HUES64 (cell line): ENCODE measurements at regions not wholly inside any gene's neighbourhood (a gene's known extent, or its start where the extent isn't known, plus 50 kb on each side); places are given as distances from the start of the nearest gene placed in this dataset.
"Not testable (repeated sequence)": the region's sequence is repeated elsewhere in the genome, so short reads cannot be mapped to it uniquely, and the experiment has no call there.

Source experiments
- H3K27ac ChIP-seq: 2 replicates; pipeline ENCODE4 v1.7.0; 2013; ENCODE audit warnings: low read depth, low read length, inconsistent platforms
- H3K27me3 ChIP-seq: 2 replicates; pipeline ENCODE4 v1.6.1; 2013; ENCODE audit warnings: mild to moderate bottlenecking, low read length; ENCODE audit not compliant: insufficient read depth
- H3K36me3 ChIP-seq: 2 replicates; pipeline ENCODE4 v1.6.1; 2013; ENCODE audit warnings: mild to moderate bottlenecking, low read length; ENCODE audit not compliant: insufficient read depth
- H3K4me1 ChIP-seq: 2 replicates; pipeline ENCODE4 v1.6.1; 2013; ENCODE audit warnings: mild to moderate bottlenecking, low read length, moderate library complexity; ENCODE audit not compliant: insufficient read depth
- H3K4me3 ChIP-seq: 2 replicates; pipeline ENCODE4 v1.5.1; 2013; ENCODE audit warnings: mild to moderate bottlenecking, low read length, moderate library complexity
- H3K9ac ChIP-seq: 2 replicates; pipeline ENCODE4 v1.6.1; 2013; ENCODE audit warnings: mild to moderate bottlenecking, low read depth, low read length
- H3K9me3 ChIP-seq: 2 replicates; pipeline ENCODE4 v1.6.1; 2013; ENCODE audit warnings: low read depth, low read length; ENCODE audit not compliant: insufficient read depth
- WGBS: fragments of 150-250, 120-280 bp; methylation state at CpG from one replicate; pipeline ENCODE4 v1.1.7; 2013; ENCODE audit warnings: missing lambda C conversion rate; 5-methylcytosine and 5-hydroxymethylcytosine counted together

- H3K9ac ChIP-seq = no peak overlapping the region
- H3K27ac ChIP-seq = no peak overlapping the region
- H3K4me3 ChIP-seq = no peak overlapping the region
- H3K9me3 ChIP-seq = 0 out of 2 replicates have a peak, but pooled peaks cover 2% of the 10 kb centered on the region
- H3K36me3 ChIP-seq = no peaks in the 10 kb centered on the region
- H3K4me1 ChIP-seq = no peaks in the 10 kb centered on the region
- H3K27me3 ChIP-seq = no peaks in the 10 kb centered on the region
Measured at GRCh38 chr16:5200123-5200522, 102.5 kb upstream of the EEF2KMT start.

DNA sequence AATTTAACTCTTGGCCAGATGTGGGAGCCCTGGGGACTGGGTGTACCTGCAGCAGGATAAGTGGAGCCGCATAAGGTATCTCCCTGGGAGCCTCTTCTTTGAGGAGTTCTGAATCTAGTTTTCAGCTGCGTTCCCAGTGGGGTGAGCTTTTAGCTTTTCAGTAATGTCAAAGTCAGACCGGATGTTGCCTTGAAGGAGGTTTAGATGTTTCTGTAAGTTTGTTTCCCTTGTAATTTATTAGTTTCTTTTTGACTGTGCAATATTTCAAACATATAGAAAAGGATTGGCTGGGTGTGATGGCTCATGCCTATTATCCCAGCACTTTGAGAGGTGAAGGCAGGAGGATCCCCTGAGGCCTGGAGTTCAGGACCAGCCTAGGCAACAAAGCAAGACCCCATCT lies 98.6 kb upstream of the EEF2KMT start:
- no peak overlapping the region for H3K27ac ChIP-seq
- no peaks in the 10 kb centered on the region for H3K4me1 ChIP-seq
- H3K27me3 ChIP-seq = no peaks in the 10 kb centered on the region
- 89% methylated on average over 3 of the region's 3 CpGs for WGBS
- no peak overlapping the region for H3K9ac ChIP-seq
- H3K36me3 ChIP-seq = no peaks in the 10 kb centered on the region
- H3K9me3 ChIP-seq = no peaks in the 10 kb centered on the region
- H3K4me3 ChIP-seq = no peak overlapping the region

- 89% methylated on average over 10 of the region's 11 CpGs for WGBS
Measured at GRCh38 chr16:5193861-5194260, 96.3 kb upstream of the EEF2KMT start.

GRCh38 chr16:5188989-5189352 lies 91.4 kb upstream of the EEF2KMT start:
- no peak overlapping the region for H3K4me3 ChIP-seq
- H3K27ac ChIP-seq = 0 out of 2 replicates have a peak overlapping the region, but pooled peaks have one; percentile 19
- 88% methylated on average over 1 of the region's 1 CpG for WGBS

More at GRCh38 chr16:5193861-5194260, 96.3 kb upstream of the EEF2KMT start:
- Histone ChIP-seq H3K36me3 (no peaks in the 10 kb centered on the region), H3K9ac (no peak overlapping the region), H3K4me3 (no peak overlapping the region), H3K4me1 (peaks cover 5% of the 10 kb centered on the region), H3K9me3 (no peaks in the 10 kb centered on the region), H3K27ac (no peak overlapping the region), H3K27me3 (no peaks in the 10 kb centered on the region)

DNA sequence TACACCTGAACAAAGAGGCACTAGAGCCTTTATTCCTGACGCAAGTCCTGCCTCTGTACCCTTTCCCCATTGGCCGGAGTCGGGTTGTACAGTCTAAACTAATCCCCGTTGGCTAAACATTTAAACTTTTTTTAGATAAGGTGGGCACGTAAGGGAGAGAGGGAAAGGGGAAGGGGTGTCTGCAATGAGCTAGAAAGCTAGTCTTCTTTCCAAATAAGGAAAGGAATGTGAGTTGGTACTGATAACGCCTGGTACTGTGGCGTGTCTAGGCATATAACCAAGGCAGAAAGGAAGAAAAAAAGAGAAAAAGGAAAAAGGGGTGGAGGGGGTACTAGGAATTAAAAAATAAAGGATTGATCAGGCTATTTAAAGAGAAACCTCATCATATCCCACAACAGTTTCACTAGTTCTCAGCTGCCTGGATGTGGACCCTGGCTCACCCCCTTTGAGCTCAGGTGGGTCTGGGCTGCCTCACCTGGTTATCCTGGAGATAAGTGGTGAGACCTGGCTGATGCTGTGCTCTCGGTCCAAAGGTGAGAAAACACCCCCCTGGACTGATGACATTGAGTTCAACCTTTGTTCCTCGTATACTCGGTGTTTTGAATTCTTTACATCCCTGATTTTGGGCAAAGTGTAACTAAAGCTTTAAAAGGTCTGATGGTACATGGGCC lies 90.9 kb upstream of the EEF2KMT start:
- Histone ChIP-seq H3K9ac (no peak overlapping the region; the same call in 1 of the 2 replicates), H3K9me3 (no peaks in the 10 kb centered on the region), H3K27ac (0 out of 2 replicates have a peak overlapping the region, but pooled peaks have one; percentile 19), H3K36me3 (no peaks in the 10 kb centered on the region), H3K27me3 (no peaks in the 10 kb centered on the region), H3K4me1 (peaks cover 10% of the 10 kb centered on the region), H3K4me3 (no peak overlapping the region)
- 75% methylated on average over 10 of the region's 10 CpGs for WGBS

More at GRCh38 chr16:5188989-5189352, 91.4 kb upstream of the EEF2KMT start:
- peaks cover 10% of the 10 kb centered on the region for H3K4me1 ChIP-seq
- no peaks in the 10 kb centered on the region for H3K9me3 ChIP-seq
- no peaks in the 10 kb centered on the region for H3K27me3 ChIP-seq
- H3K36me3 ChIP-seq = no peaks in the 10 kb centered on the region
- no peak overlapping the region for H3K9ac ChIP-seq

- H3K36me3 ChIP-seq = no peaks in the 10 kb centered on the region
- peaks cover 10% of the 10 kb centered on the region for H3K4me1 ChIP-seq
- no peaks in the 10 kb centered on the region for H3K9me3 ChIP-seq
- H3K9ac ChIP-seq = no peak overlapping the region
- no peak overlapping the region for H3K4me3 ChIP-seq
- 96% methylated on average over 14 of the region's 14 CpGs for WGBS
- no peaks in the 10 kb centered on the region for H3K27me3 ChIP-seq
- no peak overlapping the region for H3K27ac ChIP-seq
Measured at GRCh38 chr16:5187402-5187952, 89.9 kb upstream of the EEF2KMT start.

GRCh38 chr16:5186381-5186903 lies 88.8 kb upstream of the EEF2KMT start:
- 97% methylated on average over 34 of the region's 34 CpGs for WGBS
- peaks cover 10% of the 10 kb centered on the region for H3K4me1 ChIP-seq

GRCh38 chr16:5176505-5176904 lies 78.9 kb upstream of the EEF2KMT start:
- H3K9me3 ChIP-seq = 0 out of 2 replicates have a peak, but pooled peaks cover 3% of the 10 kb centered on the region
- H3K4me3 ChIP-seq = no peak overlapping the region
- no peaks in the 10 kb centered on the region for H3K36me3 ChIP-seq
- 43% methylated on average over 4 of the region's 4 CpGs for WGBS
- no peak overlapping the region for H3K9ac ChIP-seq
- H3K4me1 ChIP-seq = no peaks in the 10 kb centered on the region
- no peak overlapping the region for H3K27ac ChIP-seq
- no peaks in the 10 kb centered on the region for H3K27me3 ChIP-seq

More at GRCh38 chr16:5186381-5186903, 88.8 kb upstream of the EEF2KMT start:
- no peak overlapping the region for H3K27ac ChIP-seq
- H3K4me3 ChIP-seq = no peak overlapping the region
- no peaks in the 10 kb centered on the region for H3K9me3 ChIP-seq
- no peaks in the 10 kb centered on the region for H3K36me3 ChIP-seq
- no peak overlapping the region for H3K9ac ChIP-seq
- no peaks in the 10 kb centered on the region for H3K27me3 ChIP-seq

GRCh38 chr16:5175266-5175665 lies 77.7 kb upstream of the EEF2KMT start:
- H3K27ac ChIP-seq = no peak overlapping the region
- no peaks in the 10 kb centered on the region for H3K4me1 ChIP-seq
- H3K4me3 ChIP-seq = no peak overlapping the region
- H3K9me3 ChIP-seq = 0 out of 2 replicates have a peak, but pooled peaks cover 3% of the 10 kb centered on the region
- no peaks in the 10 kb centered on the region for H3K36me3 ChIP-seq
- 88% methylated on average over 4 of the region's 5 CpGs for WGBS
- H3K27me3 ChIP-seq = no peaks in the 10 kb centered on the region
- H3K9ac ChIP-seq = no peak overlapping the region

- Histone ChIP-seq H3K4me3 (no peak overlapping the region), H3K36me3 (no peaks in the 10 kb centered on the region), H3K9ac (no peak overlapping the region), H3K4me1 (peaks cover 16% of the 10 kb centered on the region), H3K27ac (no peak overlapping the region), H3K27me3 (no peaks in the 10 kb centered on the region), H3K9me3 (0 out of 2 replicates have a peak, but pooled peaks cover 6% of the 10 kb centered on the region)
- WGBS = 65% methylated on average over 6 of the region's 6 CpGs
Measured at GRCh38 chr16:5166486-5166885, 68.9 kb upstream of the EEF2KMT start.

DNA sequence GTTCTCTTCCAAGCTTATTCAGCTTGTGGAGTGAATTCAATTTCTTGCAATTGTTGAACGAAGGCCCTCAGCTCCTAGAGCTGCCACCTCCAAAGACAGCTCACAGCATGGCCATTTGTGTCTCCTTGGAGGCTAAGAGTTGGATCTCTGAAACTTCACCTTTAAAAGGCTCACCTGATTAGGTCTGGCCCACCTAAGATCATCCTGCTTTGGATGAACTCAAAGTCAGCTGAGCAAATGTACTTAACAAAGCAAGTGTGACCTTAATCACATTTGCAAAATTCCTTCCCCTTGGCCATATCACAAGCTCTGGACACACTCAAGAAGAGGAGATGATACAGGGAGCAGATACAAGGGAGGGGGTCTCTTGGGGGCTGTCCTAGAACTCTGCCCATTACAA lies 67.8 kb upstream of the EEF2KMT start:
- H3K4me3 ChIP-seq, H3K9ac ChIP-seq, H3K36me3 ChIP-seq, H3K9me3 ChIP-seq, H3K27ac ChIP-seq, H3K27me3 ChIP-seq: not testable (repeated sequence)
- H3K4me1 ChIP-seq = peaks cover 16% of the 10 kb centered on the region
- 100% methylated on average over 1 of the region's 1 CpG for WGBS
